Ramos (cell line): ENCODE measurements at regions not wholly inside any gene's neighbourhood (a gene's known extent, or its start where the extent isn't known, plus 50 kb on each side); places are given as distances from the start of the nearest gene placed in this dataset.

Experiments
- in situ Hi-C: fragments of 300-500 bp; cut with MboI; formaldehyde crosslinking; loops from one replicate; pipeline ENCODE4 v1.14.3; 2022; ENCODE audit warnings: low sequenced_read_pairs; ENCODE audit not compliant: unreplicated experiment

- in situ Hi-C loops = no loop called here
Measured at GRCh38 chr15:46576646-46577395, 942.0 kb downstream of the SQOR start.

- in situ Hi-C loops = no loop called here
Measured at GRCh38 chr15:46577767-46578166, 942.9 kb downstream of the SQOR start.

- in situ Hi-C loops = no loop called here
Measured at GRCh38 chr15:46580487-46580886, 945.7 kb downstream of the SQOR start.

GRCh38 chr15:46580924-46581323 is 946.1 kb downstream of the SQOR start:
- in situ Hi-C loops = no loop called here

GRCh38 chr15:46589088-46589487 is 954.3 kb downstream of the SQOR start:
- in situ Hi-C loops = no loop called here

GRCh38 chr15:46591462-46591861 is 956.6 kb downstream of the SQOR start:
- in situ Hi-C loops = no loop called here

GRCh38 chr15:46595016-46595415 is 960.2 kb downstream of the SQOR start:
- in situ Hi-C loops = no loop called here

GRCh38 chr15:46607077-46607476 is 972.2 kb downstream of the SQOR start:
- in situ Hi-C loops = no loop called here

GRCh38 chr15:46616033-46616432 is 981.2 kb downstream of the SQOR start:
- in situ Hi-C loops = no loop called here

GRCh38 chr15:46617507-46617906 is 982.7 kb downstream of the SQOR start:
- in situ Hi-C loops = no loop called here

GRCh38 chr15:46618984-46619383 is 984.2 kb downstream of the SQOR start:
- in situ Hi-C loops = no loop called here

- in situ Hi-C loops = no loop called here
Measured at GRCh38 chr15:46620392-46621013, 985.7 kb downstream of the SQOR start.

- in situ Hi-C loops = no loop called here
Measured at GRCh38 chr15:46622851-46623250, 988.0 kb downstream of the SQOR start.

- in situ Hi-C loops = no loop called here
Measured at GRCh38 chr15:46636206-46636605, 1001.4 kb downstream of the SQOR start.

GRCh38 chr15:46644501-46645481 is 1010.0 kb downstream of the SQOR start:
- in situ Hi-C loops = no loop called here

- in situ Hi-C loops = no loop called here
Measured at GRCh38 chr15:46646490-46646889, 1011.7 kb downstream of the SQOR start.

- in situ Hi-C loops = no loop called here
Measured at GRCh38 chr15:46647046-46647445, 1012.2 kb downstream of the SQOR start.

- in situ Hi-C loops = no loop called here
Measured at GRCh38 chr15:46652266-46652665, 1017.4 kb downstream of the SQOR start.

GRCh38 chr15:46654993-46655392 is 1020.2 kb downstream of the SQOR start:
- in situ Hi-C loops = no loop called here

GRCh38 chr15:46660096-46660842 is 1025.4 kb downstream of the SQOR start:
- in situ Hi-C loops = no loop called here
